Activated CD8-positive, alpha-beta memory T cell treated with anti-CD3 and anti-CD28 coated beads, Interleukin-2, amount 50 U/mL, for 48 hours (primary cell): ENCODE measurements at regions not wholly inside any gene's neighbourhood (a gene's known extent, or its start where the extent isn't known, plus 50 kb on each side); places are given as distances from the start of the nearest gene placed in this dataset.
"Not testable (repeated sequence)": the region's sequence is repeated elsewhere in the genome, so short reads cannot be mapped to it uniquely, and the experiment has no call there.

Source experiments
- DNase-seq: peaks from one replicate; pipeline ENCODE4 v3.0.0-alpha.2; 2020

DNA sequence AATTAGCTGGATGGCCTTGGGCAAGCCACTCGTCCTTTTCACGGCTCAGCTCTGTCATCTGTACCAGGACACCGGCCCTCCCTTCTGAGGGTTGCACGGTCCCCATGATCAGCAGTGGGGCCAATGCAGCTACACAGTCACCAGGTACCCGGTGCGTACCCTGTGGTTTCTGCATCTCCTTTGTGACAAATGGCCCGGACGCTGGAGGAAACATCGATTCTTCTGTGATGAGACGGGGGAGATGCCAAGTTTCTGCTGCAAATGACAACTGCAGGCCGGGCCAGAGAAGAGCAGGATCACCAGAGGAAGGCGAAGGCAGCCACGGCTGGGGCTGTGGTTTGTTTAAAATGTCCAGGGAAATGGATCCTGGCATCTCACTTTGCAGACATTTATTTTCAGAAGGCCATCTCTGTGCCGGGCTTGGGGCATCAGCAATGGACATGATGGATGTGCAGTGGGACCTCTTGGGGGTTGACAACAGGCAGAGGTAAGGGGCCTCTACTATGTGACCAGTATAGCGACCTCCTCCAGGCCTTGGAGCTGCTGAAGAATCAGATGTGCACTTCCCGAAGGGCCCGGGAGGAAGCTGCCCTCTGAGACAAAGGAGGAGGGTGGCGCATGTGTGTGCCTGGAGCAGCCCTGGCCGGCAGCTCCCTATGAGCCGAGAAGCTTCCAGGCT lies 221.9 kb upstream of the C1orf174 start:
- no peak for DNase-seq

DNA sequence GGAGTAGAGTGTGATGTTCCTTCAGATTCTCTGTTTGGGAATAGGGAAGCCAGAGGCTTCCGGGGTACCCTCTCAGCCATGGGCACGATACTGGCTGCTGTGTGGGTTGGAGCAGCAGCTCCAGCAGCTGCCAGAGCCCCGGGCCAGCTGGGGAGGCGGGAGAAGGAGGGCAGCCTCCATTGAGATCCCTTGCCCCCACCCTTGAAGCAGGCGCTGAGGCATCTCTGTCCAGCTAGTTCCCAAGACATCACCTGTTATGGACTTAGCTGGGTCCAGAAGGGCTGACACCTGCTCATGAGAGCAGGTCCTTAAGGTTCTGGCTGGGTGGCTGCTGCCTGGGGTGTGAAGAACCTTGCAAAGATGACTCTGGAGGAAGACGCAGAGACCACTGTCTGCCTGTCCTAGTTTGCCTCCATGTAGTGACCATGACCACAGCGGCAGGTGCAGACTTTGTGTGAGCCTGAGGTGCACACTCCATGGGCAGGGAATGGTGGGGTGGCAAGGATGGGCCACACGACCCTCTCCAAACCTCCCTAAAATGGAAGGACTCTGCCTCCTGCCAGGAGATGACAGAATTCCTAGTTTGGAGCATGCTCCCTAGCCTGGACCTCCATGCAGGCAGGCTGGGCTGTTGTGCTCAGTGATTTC lies 222.6 kb upstream of the C1orf174 start:
- no peak for DNase-seq

DNA sequence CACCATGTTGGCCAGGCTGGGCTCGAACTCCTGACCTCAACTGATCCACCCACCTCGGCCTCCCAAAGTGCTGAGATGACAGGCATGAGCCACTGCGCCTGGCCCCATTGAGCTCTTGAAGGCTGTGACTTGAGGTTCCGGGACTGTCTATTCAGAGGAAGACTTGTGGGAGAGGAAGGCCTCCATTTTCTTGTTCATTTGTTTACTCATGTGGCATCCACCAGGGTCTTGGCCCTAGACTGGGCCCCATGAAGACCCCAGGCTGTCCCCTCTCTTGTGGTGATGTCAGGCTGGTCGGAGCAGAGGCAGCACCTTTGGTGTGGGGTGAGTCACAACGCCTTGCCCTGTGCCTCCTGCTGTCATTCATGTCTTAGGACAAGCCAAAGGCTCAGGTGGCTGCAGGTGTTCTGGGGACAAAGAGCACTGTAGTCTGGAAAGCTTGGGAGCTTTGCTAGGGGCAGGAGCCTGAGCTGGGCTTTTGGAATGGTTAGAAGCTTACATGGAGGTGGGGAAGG lies 224.6 kb upstream of the C1orf174 start:
- DNase-seq: no peak

DNA sequence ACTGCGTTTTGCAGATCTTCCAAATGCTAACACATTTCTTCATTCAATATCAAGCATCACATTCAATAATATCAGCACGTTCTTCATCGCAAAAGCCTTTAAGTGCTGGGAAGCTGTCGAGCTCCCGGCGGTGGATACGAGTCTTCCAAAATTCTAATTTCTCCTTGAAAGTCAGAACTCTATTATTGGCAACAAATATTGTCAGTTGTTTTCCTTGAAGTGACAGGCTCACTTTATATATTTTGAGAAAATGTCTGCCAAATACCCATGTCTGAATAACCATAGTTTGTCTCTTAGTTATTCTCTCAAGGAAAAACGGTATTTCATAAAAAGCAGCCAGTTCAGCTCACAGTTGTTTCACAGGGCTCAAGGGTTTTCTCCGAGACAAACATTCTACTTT lies 226.2 kb upstream of the C1orf174 start:
- no peak for DNase-seq

DNA sequence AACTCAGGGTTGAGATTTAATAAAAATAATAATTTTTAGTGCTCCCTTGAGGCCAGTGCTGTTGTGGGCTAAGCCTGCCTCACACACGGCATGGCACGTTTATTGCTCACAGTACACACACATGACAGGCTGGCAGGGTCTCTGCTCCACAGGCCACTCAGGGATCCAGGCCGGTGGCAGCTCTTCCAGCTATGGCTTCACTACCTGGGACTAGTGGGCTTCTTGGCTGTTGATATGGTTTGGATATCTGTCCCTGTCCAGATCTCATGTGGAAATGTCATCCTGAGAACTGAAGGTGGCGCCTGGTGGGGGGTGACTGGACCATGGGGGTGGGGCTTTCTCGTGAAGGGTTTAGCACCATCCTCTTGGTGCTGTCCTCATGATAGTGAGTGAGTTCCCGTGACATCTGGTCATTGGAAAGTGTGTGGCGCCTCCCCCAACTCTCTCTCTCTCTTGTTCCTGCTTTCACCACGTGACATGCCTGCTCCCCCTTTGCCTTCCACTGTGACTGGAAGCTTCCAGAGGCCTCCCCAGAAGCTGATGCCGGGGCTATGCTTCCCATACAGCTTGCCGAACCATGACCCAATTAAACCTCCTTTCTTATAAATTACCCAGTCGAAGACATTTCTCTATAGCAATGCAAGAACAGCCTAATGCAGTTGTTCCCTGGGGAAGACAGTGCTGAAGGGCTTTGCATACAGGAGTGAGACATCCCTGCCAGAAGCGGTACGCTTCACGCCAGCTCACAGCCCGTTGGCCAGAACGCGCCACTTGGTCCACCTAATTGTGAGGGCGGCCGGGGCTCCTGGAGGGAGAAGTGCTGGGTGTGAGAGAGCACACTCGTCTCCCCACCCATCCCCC lies 226.9 kb upstream of the C1orf174 start:
- DNase-seq: no peak

DNA sequence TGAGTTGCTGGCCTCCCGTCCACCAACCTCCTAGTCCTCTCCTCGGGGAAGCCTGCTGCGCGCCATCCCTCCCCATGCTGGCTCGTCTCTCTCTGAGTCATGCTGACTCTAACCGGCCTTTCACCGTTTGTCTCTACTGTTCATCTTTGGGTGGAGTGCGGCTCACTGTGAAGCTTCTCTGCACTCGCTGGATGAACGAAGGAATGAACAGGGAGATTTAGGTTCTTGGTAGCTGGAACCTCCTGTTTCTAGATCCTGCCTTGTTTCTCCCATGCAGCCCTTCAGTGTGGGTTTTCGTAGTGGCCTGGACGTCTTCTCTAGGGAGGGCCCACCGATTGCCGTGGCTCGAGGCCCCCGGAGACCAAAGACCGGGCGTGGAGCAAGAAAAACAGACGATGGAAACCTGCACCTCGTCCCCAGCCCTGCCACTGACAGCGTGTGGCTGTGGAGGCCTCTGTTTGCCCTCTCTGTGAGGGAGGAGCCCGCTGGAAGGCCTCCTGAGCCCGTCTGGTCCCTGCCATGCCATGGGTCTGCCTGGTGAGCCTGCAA lies 227.6 kb upstream of the C1orf174 start:
- no peak for DNase-seq

DNA sequence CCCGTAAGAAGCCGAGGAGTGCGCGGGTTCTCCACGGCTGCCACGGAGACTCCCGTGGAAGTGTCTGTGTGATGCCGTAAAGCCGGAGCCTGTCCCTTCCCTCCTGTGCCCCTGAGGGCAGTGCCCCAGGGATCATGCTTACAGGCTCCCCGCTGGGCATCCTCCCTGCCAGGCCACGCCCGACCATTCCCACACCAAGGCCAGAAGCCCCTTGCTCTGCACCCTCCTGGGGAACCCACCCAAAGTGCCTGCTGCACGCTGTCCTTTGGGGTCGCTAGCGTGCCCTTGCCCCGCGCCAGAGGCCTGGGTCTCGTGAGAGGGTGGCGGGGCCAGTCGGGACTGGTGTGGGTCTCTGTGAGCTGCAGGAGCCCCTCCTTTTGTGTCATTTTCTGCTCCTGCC lies 228.5 kb upstream of the C1orf174 start:
- DNase-seq: no peak

DNA sequence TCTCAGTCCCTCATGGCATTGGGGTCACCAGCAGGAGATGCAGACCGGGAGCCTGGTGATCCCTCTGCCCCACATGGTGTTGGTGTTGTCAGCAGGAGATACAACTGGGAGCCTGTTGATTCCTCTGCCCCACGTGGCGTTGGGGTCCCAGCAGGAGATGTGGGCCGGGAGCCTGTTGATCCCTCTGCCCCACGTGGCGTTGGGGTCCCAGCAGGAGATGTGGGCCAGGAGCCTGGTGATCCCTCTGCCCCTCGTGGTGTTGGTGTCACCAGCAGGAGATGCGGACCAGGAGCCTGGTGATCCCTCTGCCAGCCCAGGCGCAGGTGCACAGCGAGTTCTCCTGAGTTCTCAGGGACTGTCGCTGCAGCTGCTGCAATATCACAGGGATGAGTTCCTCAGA lies 229.6 kb upstream of the C1orf174 start:
- no peak for DNase-seq

DNA sequence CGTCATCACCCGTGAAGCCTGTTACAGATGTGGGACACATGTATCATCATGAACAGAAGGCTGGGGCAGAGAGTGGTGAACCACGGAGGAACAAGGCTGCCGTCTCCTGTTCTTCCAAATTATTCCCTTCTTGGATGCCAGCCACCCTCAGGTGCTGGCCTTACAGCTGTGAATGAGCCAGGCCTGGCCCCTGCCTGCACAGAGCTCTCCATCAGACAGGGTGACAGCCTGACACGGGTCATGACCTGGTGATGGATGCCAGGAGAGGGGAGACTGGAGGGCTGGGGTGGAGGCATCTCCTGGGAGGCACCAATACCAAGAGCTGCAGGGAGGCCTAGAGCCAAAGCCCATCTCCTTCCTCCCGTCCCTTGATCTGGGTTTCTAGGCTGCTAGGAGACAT lies 230.0 kb upstream of the C1orf174 start:
- DNase-seq: no peak

DNA sequence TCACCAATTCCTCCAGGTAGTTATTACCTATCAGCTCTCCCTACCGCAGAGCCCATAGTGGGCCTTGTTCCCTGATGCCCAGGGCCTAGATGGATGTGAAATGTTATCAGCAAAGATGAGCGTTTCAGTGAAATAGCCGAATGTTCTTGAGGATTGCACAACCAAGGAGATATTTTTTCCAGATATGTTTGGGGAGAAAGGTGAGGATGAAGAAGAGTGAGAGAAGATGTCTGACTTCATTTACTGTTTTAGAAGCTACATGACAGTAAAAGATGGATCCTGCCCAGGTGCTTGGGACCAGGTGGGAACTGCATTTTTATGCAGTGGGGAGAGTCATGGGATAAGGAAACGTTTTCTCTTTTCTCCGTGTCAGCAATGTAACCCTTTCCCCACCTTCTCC lies 231.7 kb upstream of the C1orf174 start:
- no peak for DNase-seq

DNA sequence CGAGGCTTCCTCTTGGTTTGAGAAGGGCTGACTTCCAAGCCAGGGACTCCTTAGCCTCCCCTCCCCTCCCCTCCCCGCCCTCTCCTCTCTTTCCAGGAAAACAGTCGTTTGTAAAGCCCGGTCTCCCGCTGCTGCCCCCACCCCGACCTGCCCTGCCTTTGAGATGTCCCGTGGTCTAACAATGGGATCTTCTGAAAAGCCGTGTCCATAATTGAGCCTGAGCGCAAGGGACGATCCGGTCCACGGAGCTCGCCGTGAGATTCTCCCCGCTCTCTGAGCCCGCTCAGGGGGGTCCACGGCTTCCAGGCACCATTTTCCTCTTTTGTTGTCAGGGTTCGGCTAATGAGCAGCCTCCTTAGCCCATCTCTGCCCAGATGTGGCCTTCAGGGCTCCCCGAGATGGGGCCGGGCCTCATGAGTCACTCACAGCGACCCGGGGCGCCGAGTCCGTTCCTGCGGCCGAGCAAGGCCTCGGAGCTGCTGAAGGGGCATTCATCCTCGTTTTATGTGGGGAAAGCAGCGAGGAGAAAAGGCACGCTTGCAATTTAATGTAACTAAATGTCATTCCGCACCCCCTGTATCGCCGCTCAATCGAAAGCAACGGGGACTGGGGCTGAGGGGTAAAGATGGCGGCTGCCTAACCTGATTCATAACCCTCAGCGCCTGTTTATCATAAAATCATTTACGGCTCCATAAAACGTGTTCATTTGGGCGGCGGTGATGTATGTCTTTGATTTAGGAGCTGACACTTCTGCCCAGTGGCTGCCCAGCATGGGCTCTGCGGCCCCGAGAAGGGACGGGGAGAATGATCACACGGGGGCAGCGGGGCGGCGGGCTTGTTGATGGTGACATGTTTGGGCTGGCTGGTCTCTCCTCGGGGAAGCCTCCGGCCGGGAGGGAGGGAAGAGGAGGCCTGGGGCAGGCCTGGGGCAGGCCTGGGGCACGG lies 232.6 kb upstream of the C1orf174 start:
- DNase-seq: no peak

DNA sequence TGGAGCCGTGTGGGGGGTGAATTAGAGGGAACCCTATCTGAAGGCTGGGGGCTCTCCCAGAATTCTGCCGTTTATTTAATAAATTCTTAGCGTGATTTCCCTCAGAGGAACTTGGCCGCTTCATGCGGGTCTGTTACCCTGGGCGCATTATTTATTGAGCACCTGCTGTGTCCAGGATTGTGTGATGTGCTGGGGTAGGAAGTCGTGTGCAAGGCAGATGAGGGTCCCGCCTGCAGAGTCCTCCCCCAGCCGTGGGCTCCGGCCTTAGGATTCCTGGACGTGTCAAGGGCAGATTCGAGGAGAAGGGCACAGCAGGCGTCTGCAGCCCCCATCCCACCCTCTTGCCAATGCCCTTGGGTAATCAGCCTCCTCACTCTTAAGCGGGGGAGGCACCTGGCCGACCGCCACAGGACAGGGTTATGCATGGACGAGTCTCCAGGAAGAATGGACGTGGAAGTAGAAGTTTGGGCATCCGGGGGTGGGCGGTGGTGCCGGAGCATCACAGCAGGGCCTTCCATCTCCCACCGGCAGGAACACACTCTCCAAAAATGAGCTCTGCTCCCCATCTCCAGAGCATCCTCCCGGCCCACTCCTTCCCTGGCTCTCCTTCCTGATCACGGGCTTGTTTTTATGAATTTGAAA lies 233.3 kb upstream of the C1orf174 start:
- DNase-seq: no peak

DNA sequence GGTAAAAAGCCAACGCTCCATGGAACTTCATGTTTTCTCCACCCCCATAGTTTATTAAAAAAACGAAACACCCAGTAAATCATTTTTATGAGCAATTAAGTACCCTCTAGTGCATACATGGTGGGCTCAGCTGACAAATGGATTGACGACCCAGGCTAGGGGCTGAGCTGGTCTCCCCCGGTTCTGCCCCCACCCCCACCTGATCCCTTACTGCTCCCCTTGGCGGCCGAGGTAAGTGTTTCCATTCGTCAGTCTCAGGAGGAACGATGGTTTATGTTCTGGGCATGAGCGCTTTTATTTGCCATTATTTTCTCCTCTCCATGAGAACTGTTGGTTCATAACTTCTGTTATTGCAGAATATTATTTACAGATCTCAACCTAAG lies 233.9 kb upstream of the C1orf174 start:
- no peak for DNase-seq

DNA sequence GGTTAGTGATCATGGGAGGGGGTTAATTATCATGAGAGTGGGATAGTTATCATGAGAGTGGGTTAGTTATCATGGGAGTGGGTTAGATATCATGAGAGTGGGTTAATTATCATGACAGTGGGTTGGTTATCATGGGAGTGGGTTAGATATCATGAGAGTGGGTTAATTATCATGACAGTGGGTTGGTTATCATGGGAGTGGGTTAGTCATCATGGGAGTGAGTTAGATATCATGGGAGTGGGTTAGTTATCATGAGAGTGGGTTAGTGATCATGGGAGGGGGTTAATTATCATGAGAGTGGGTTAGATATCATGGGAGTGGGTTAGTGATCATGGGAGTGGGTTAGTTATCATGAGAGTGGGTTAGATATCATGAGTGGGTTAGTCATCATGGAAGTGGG lies 235.8 kb upstream of the C1orf174 start:
- DNase-seq: not testable (repeated sequence)

DNA sequence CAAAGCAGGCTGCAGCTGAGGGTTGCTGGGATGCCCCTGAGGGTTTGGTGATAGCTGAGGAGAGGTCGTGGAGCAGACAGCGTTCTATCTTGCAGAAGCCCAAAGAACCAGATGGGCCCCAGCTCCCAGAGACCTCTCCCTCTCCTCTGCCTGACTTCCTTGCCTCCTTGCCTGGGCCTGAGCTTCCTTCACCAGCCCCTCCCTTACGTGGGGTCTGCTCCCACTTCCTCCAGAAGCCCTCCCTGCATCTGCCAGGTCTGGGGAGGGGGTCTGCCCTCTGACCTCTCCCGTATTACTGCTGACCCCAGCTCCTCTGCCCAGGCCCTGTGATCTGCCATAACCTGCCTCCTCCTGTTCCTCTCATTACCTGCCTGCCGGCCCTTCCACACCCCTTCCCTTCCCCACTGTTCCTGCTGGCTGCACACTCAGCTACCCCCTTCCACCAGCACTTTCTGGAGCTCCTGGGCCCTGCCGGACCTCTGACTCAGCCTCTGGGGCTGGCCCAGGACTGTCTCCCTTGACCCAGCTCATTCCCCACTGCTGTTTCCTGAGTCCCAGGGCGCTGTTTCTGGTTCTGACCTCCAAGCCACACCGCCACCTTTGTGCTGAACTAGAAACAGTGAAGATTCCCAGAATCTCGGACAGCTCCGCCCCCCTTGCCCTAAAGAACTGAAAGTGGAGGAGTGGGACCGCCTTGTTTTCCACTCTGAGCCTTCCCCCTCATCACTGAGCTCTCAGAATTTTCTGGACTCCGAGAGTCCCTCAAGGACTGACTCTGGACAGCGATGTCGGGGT lies 237.7 kb upstream of the C1orf174 start:
- DNase-seq: no peak

DNA sequence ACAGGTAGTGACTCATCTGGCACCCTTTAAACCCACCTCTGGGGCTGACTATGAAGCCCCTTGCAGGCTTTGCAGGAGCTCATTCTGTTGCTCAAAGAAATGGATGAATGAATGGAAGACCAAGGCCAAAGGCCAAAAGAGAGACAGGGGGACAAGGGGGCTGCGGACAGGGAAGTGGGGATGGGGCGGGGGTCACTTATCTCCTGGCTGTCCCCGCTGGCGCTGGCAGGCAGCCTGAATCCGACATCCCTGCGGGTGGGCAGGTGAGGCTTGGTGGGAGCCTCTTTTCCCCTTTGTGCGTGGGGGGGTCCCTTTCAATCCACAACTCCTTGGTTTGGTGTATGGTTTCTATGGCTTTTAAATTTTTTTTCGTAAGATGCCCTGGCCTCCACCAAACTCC lies 239.6 kb upstream of the C1orf174 start:
- no peak for DNase-seq

DNA sequence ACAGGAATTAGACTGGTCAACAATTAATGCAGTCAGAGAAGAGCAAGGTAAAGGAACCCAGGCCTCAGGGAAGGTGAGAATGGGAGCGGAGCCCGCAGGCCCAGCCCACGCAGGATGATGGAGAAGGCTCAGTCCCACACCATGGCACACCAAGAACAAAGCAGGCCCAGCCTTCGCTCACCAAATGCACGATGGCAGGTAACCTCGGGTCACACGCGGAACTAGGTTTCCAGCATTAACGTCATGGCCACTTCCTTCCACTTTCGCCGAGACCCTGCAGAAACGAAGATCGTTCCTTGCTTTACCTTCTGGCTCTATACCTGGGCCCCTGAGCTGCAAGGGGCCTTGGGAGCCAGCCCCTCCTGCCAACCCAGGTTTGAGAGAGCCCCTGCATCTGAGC lies 240.2 kb upstream of the C1orf174 start:
- DNase-seq: no peak

DNA sequence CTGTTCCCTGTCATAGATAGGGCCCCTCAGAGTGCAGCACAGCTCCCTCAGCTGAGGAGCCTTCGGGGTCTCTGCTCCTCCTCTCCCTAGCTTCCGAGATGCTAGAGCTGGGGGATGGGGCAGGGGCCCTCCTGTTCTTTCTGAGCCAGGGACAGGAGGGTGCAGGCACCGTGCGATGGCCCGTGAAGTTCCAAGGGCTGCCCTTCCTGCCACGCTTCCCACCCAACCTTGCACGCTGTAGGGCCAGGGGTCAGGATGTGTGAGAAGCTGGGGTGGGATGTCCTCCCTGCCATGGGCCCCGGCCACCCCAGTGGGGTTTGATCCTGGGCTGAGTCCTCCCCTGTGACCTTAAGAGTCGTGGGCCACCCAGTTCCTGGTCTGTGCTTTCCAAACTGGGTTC lies 240.7 kb upstream of the C1orf174 start:
- DNase-seq: no peak

DNA sequence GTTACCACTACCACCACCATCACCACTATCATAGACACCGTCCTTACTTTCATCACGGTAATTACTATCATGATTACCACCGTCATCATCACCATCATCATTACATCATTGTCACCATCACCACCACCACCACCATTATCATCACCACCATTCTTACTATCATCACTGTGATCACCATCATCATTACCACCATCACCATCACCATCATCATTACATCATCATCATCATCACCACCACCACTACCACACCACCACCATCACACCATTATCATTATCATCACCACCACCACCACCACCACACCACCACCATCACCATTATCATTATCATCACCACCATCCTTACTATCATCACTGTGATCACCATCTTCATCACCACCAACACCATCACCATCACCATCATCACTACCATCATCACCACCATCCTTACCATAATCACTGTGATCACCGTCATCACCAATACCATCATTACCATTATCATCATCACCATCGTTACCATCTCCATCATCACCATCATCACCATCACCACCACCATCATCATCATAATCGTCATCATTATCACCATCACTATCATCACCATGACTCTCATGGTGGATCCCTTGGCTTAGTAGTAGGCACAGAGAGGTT lies 244.4 kb upstream of the C1orf174 start:
- DNase-seq: no peak

DNA sequence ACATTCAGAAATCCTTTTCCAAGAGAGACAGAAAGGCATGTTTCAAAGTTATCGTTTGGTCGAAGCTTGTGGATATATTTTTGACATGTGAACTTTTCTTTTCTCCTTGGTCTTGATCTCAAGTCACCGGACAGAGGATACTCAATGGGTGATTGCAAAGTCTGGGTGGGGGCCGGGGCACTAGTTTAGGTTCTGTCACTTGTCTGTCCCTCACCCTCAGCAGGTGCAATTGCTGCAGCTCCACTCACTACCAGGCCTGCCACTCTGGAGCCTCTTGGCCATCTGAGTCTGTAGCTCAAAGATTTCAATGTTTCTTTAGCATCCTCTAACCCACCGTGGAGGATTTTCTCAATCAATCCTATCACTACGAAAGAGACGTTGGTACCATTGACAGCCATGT lies 246.0 kb upstream of the C1orf174 start:
- DNase-seq: no peak

DNA sequence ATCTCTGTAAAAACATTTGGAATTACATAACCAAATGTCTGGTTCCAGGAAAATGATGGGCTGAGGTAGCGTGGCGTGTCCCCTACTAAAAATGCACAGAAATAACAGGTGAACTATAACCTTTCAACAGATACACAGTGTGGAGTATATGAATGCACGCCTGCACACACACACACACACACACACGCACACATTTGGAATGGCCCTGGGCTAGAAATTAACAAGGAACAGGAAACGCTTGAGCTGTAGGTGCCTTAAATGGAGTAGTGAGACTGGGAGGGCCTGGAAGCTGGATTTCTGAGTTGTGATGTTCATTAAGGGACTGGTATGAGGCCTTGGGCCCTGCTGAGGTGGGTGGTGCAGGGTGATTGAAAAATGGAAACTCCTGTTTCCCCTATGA lies 246.5 kb upstream of the C1orf174 start:
- no peak for DNase-seq
